H1 (cell line): ENCODE measurements at regions not wholly inside any gene's neighbourhood (a gene's known extent, or its start where the extent isn't known, plus 50 kb on each side); places are given as distances from the start of the nearest gene placed in this dataset.

Experiments used
- CTCF ChIA-PET: fragments of 300-600 bp; sonication (Branson Sonifier 250); formaldehyde crosslinking; loops from one replicate; lab custom pipeline; 2021; ENCODE audit not compliant: partially characterized antibody; lab: Charles Lee
- POLR2A ChIA-PET: fragments of 300-600 bp; sonication (Branson Sonifier 250); formaldehyde crosslinking; loops from one replicate; lab custom pipeline; 2021; ENCODE audit warnings: inconsistent platforms; ENCODE audit not compliant: partially characterized antibody; lab: Charles Lee
- DNase-seq, 2 experiments: peaks; one replicate each; pipeline versions ENCODE4 v3.0.0 to v3.0.0-alpha.2; 2010 to 2022; ENCODE audit warnings: low spot score in 2 of 2, low read depth in 1 of 2, mixed read lengths in 1 of 2
- FAIRE-seq: peaks from 2 replicates; lab custom pipeline; 2011; peaks lifted over from hg19 to GRCh38; lab: Jason Lieb, UNC
- H2AFZ ChIP-seq: 2 replicates; pipeline ENCODE4 v1.8.1; 2012; ENCODE audit warnings: low read length, inconsistent platforms
- H2AK5ac ChIP-seq: 2 replicates; pipeline ENCODE4 v1.6.1; 2013; ENCODE audit warnings: low read depth, low read length
- H2BK120ac ChIP-seq: replicated peaks from 2 replicates; pipeline ENCODE3; 2013; ENCODE audit warnings: low read depth, low read length, inconsistent platforms
- H2BK12ac ChIP-seq: 2 replicates; pipeline ENCODE4 v1.6.1; 2013; ENCODE audit warnings: low read depth, low read length
- H2BK15ac ChIP-seq: 2 replicates; pipeline ENCODE4 v1.6.1; 2013; ENCODE audit warnings: low read length
- H2BK20ac ChIP-seq: 2 replicates; pipeline ENCODE4 v1.6.1; 2013; ENCODE audit warnings: low read length
- H2BK5ac ChIP-seq: 2 replicates; pipeline ENCODE4 v1.6.1; 2013; ENCODE audit warnings: low read depth, low read length
- H3K14ac ChIP-seq: 2 replicates; pipeline ENCODE4 v1.6.1; 2013; ENCODE audit warnings: inconsistent platforms; ENCODE audit not compliant: insufficient read length
- H3K18ac ChIP-seq: 2 replicates; pipeline ENCODE4 v1.6.1; 2013; ENCODE audit warnings: low read length; ENCODE audit errors: extremely low read depth
- H3K23ac ChIP-seq: 2 replicates; pipeline ENCODE4 v1.6.1; 2013; ENCODE audit warnings: inconsistent platforms; ENCODE audit not compliant: insufficient read length
- H3K23me2 ChIP-seq: 2 replicates; pipeline ENCODE4 v1.6.1; 2013; ENCODE audit warnings: low read depth, low read length
- H3K27ac ChIP-seq: 2 replicates; pipeline ENCODE4 v1.6.1; 2011; ENCODE audit warnings: low read depth, low read length, inconsistent platforms
- H3K27me3 ChIP-seq, 4 experiments: replicated peaks in 1 of 4; 1 replicate in 1 of 4; 2 replicates in 3 of 4; pipeline versions ENCODE4 v1.6.1 to v1.8.1; 2011 to 2013; ENCODE audit warnings: low read length in 3 of 4, mild to moderate bottlenecking in 3 of 4, inconsistent platforms in 2 of 4, mixed read lengths in 2 of 4, moderate library complexity in 1 of 4; ENCODE audit not compliant: control insufficient read depth in 3 of 4, insufficient read depth in 3 of 4; ENCODE audit errors: extremely low read depth in 1 of 4
- H3K36me3 ChIP-seq, 4 experiments: 2 replicates each; pipeline versions ENCODE4 v1.6.1 to v1.8.1; 2011 to 2013; ENCODE audit warnings: mild to moderate bottlenecking in 4 of 4, low read length in 3 of 4, moderate library complexity in 2 of 4, control low read depth in 1 of 4, inconsistent platforms in 1 of 4; ENCODE audit not compliant: insufficient read depth in 4 of 4, control insufficient read depth in 2 of 4
- H3K4ac ChIP-seq: replicated peaks from 2 replicates; pipeline ENCODE3; 2013; ENCODE audit warnings: low read length, low read depth, mixed read lengths, inconsistent platforms; ENCODE audit not compliant: insufficient read length
- H3K4me1 ChIP-seq, 4 experiments: replicated peaks in 1 of 4; 1 replicate in 1 of 4; 2 replicates in 3 of 4; pipeline versions ENCODE4 v1.6.1 to v1.8.1; 2011 to 2013; ENCODE audit warnings: low read length in 3 of 4, inconsistent platforms in 2 of 4, mixed read lengths in 1 of 4; ENCODE audit not compliant: insufficient read depth in 4 of 4, control insufficient read depth in 3 of 4
- H3K4me2 ChIP-seq, 2 experiments: 2 replicates each; pipeline versions ENCODE4 v1.6.1 to v1.8.1; 2011 to 2013; ENCODE audit warnings: low read depth in 2 of 2, low read length in 2 of 2, control low read depth in 1 of 2, inconsistent platforms in 1 of 2, mild to moderate bottlenecking in 1 of 2; ENCODE audit not compliant: insufficient read depth in 1 of 2
- H3K4me3 ChIP-seq, 4 experiments: fragments of 200-600, 300-600 bp in 1 of 4; sonication (generic), shearing (Covaris generic), sonication (Bioruptor Twin) in 1 of 4; 2 replicates each; pipeline versions ENCODE4 v1.5.1 to v1.8.1; 2011 to 2016; ENCODE audit warnings: low read length in 4 of 4, low read depth in 3 of 4, control low read depth in 2 of 4, inconsistent platforms in 2 of 4, mild to moderate bottlenecking in 2 of 4, mixed read lengths in 1 of 4, moderate library complexity in 1 of 4; ENCODE audit not compliant: insufficient read depth in 2 of 4; ENCODE audit errors: extremely low read depth in 1 of 4
- H3K56ac ChIP-seq: replicated peaks from 2 replicates; pipeline ENCODE3; 2013; ENCODE audit warnings: low read depth, mild to moderate bottlenecking, mixed read lengths, low read length, inconsistent platforms; ENCODE audit not compliant: insufficient read length
- H3K79me1 ChIP-seq: 2 replicates; pipeline ENCODE4 v1.6.1; 2013; ENCODE audit warnings: low read depth, low read length, control low read depth
- H3K79me2 ChIP-seq, 2 experiments: 2 replicates each; pipeline versions ENCODE4 v1.6.1 to v1.8.1; 2012 to 2013; ENCODE audit warnings: low read length in 2 of 2, mild to moderate bottlenecking in 2 of 2, inconsistent platforms in 1 of 2; ENCODE audit not compliant: insufficient read depth in 2 of 2, control insufficient read depth in 1 of 2
- H3K9ac ChIP-seq, 4 experiments: replicated peaks in 1 of 4; 1 replicate in 1 of 4; 2 replicates in 3 of 4; pipeline versions ENCODE4 v1.6.1 to v1.8.1; 2011 to 2013; ENCODE audit warnings: low read depth in 3 of 4, low read length in 3 of 4, control low read depth in 2 of 4, mild to moderate bottlenecking in 2 of 4, moderate library complexity in 2 of 4, inconsistent platforms in 1 of 4; ENCODE audit errors: extremely low read depth in 1 of 4
- H3K9me3 ChIP-seq, 2 experiments: 2 replicates each; pipeline versions ENCODE4 v1.6.1 to v1.8.1; 2012 to 2013; ENCODE audit warnings: mild to moderate bottlenecking in 2 of 2, moderate library complexity in 2 of 2, control low read depth in 1 of 2, inconsistent platforms in 1 of 2, low read depth in 1 of 2, low read length in 1 of 2, mixed read lengths in 1 of 2; ENCODE audit not compliant: insufficient read depth in 2 of 2
- H4K20me1 ChIP-seq, 2 experiments: replicated peaks in 1 of 2; 2 replicates each; pipeline versions ENCODE3 to v1.8.1; 2011 to 2013; ENCODE audit warnings: inconsistent platforms in 2 of 2, low read length in 2 of 2, mild to moderate bottlenecking in 1 of 2; ENCODE audit not compliant: insufficient read depth in 2 of 2, control insufficient read depth in 1 of 2
- H4K5ac ChIP-seq: 2 replicates; pipeline ENCODE4 v1.6.1; 2013; ENCODE audit warnings: low read length, low read depth, mixed read lengths, inconsistent platforms; ENCODE audit not compliant: insufficient read length
- H4K8ac ChIP-seq: 2 replicates; pipeline ENCODE4 v1.8.0; 2013; ENCODE audit warnings: mild to moderate bottlenecking, moderate library complexity, low read length, inconsistent platforms; ENCODE audit not compliant: insufficient read depth; ENCODE audit errors: extremely low read depth
- H4K91ac ChIP-seq: replicated peaks from 2 replicates; pipeline ENCODE3; 2013; ENCODE audit warnings: low read length, mixed read lengths, inconsistent platforms; ENCODE audit not compliant: insufficient read length
- CBX5 ChIP-seq: fragments of 300-800, 300-1000 bp; sonication (generic); IDR thresholded peaks from 2 replicates; pipeline ENCODE4 v1.7.1; 2016; ENCODE audit warnings: antibody characterized with exemption, low read length, low read depth
- CHD1 ChIP-seq: IDR thresholded peaks from 2 replicates; pipeline ENCODE4 v1.6.1; 2012; ENCODE audit warnings: low read depth, low read length, improper control_type of control experiment
- CREB1 ChIP-seq: IDR thresholded peaks from 2 replicates; pipeline ENCODE4 v1.6.1; 2012; ENCODE audit warnings: inconsistent platforms
- EP300 ChIP-seq, 2 experiments: IDR thresholded peaks; 1 replicate in 1 of 2; 2 replicates in 1 of 2; pipeline ENCODE4 v1.6.1; 2011 to 2012; ENCODE audit warnings: low read depth in 2 of 2, low read length in 2 of 2, mild to moderate bottlenecking in 2 of 2, borderline replicate concordance in 1 of 2, inconsistent platforms in 1 of 2, moderate library complexity in 1 of 2
- EZH2 ChIP-seq: fragments of 200-600 bp; sonication (generic); IDR thresholded peaks from 2 replicates; pipeline ENCODE4 v1.7.1; 2012; ENCODE audit warnings: low read depth, mild to moderate bottlenecking, moderate library complexity, low read length, inconsistent platforms; ENCODE audit not compliant: severe bottlenecking
- MAFK ChIP-seq: IDR thresholded peaks from 2 replicates; pipeline ENCODE4 v1.6.1; 2012; ENCODE audit warnings: low read depth, mild to moderate bottlenecking, improper control_type of control experiment, low read length
- POLR2A ChIP-seq, 2 experiments: IDR thresholded peaks; 1 replicate in 1 of 2; 2 replicates in 1 of 2; pipeline ENCODE4 v1.6.1; 2011; ENCODE audit warnings: low read depth in 2 of 2, low read length in 2 of 2, mild to moderate bottlenecking in 2 of 2; ENCODE audit errors: control extremely low read depth in 1 of 2
- POU5F1 ChIP-seq: IDR thresholded peaks from 2 replicates; pipeline ENCODE4 v1.6.1; 2011; ENCODE audit warnings: low read depth, mild to moderate bottlenecking, low read length, moderate library complexity
- SAP30 ChIP-seq: fragments of 300-600 bp; sonication (generic); IDR thresholded peaks from 2 replicates; pipeline ENCODE4 v1.7.1; 2012; ENCODE audit warnings: low read length, moderate library complexity, mild to moderate bottlenecking, inconsistent platforms; ENCODE audit not compliant: insufficient read depth, insufficient replicate concordance
- SIN3A ChIP-seq, 2 experiments: IDR thresholded peaks in 1 of 2; conservative IDR thresholded peaks in 1 of 2; 2 replicates each; pipeline ENCODE4 v1.6.1; 2011 to 2012; ENCODE audit warnings: low read length in 2 of 2, improper control_type of control experiment in 1 of 2, low read depth in 1 of 2, mild to moderate bottlenecking in 1 of 2
- SP1 ChIP-seq: IDR thresholded peaks from 2 replicates; pipeline ENCODE4 v1.6.1; 2011; ENCODE audit warnings: low read depth, low read length
- SP2 ChIP-seq: IDR thresholded peaks from 2 replicates; pipeline ENCODE4 v1.6.1; 2012; ENCODE audit warnings: mild to moderate bottlenecking, low read length, inconsistent platforms
- SP4 ChIP-seq: IDR thresholded peaks from 2 replicates; pipeline ENCODE4 v1.6.1; 2012; ENCODE audit warnings: low read length, inconsistent platforms
- TAF7 ChIP-seq: optimal IDR thresholded peaks from 2 replicates; pipeline ENCODE3; 2011; ENCODE audit warnings: low read depth, mild to moderate bottlenecking, inconsistent platforms, low read length, moderate library complexity, borderline replicate concordance
- WGBS, 2 experiments: shearing (Covaris generic) in 1 of 2; methylation state at CpG; one replicate each; pipeline versions ENCODE4 v1.1.6 to v1.1.7; 2013 to 2015; ENCODE audit warnings: low lambda C conversion rate in 2 of 2, mixed read lengths in 2 of 2, inconsistent platforms in 1 of 2, low coverage in 1 of 2, missing lambda C conversion rate in 1 of 2; ENCODE audit not compliant: insufficient replicate concordance in 2 of 2, insufficient coverage in 1 of 2, insufficient read length in 1 of 2; ENCODE audit errors: extremely low coverage in 1 of 2, missing lambda C conversion rate in 1 of 2; 5-methylcytosine and 5-hydroxymethylcytosine counted together

- TF ChIP-seq EP300 (IDR thresholded peaks at IDR 0.05; ENCODE audit: borderline replicate concordance in 1 of 2, low read depth in 2 of 2, low read length in 2 of 2) (no peak), SAP30 (no peak), MAFK (no peak), CBX5 (no peak), SIN3A (conservative IDR thresholded peaks at IDR 0.05 in 1 of 2, IDR thresholded peaks at IDR 0.05 in 1 of 2; ENCODE audit: low read depth in 1 of 2, low read length in 2 of 2) (no peak), SP4 (no peak), POU5F1 (no peak), CHD1 (no peak), POLR2A (IDR thresholded peaks at IDR 0.05; ENCODE audit: control extremely low read depth in 1 of 2, low read depth in 2 of 2, low read length in 2 of 2) (no peak), EZH2 (no peak), TAF7 (no peak), SP2 (no peak), SP1 (no peak), CREB1 (no peak)
- ChIA-PET CTCF (interaction anchor here (0.6 to 0.8 kb wide), 2 partner anchors 265 to 330 kb away, joined by 3 to 4 read pairs; no protein-coding TSS in a partner anchor), POLR2A (no interaction called here)
- no peaks in the 10 kb centered on the region for H3K79me2 ChIP-seq
- no peak overlapping the region for H4K8ac ChIP-seq
- no peak overlapping the region; the same call in 1 of the 2 replicates for H2BK12ac ChIP-seq
- H3K14ac ChIP-seq, result no peak overlapping the region
- peaks cover 0 to 2% (median 0%) of the 10 kb centered on the region in 4 experiments; a peak in 1 of 8 replicates for H3K36me3 ChIP-seq
- no peak overlapping the region for H3K4me2 ChIP-seq
- H3K27ac ChIP-seq, result no peak overlapping the region
- DNase-seq (no peak), FAIRE-seq (no peak)
- peaks cover 0 to 13% (median 5%) of the 10 kb centered on the region in 4 experiments; a peak in 2 of 7 replicates for H3K4me1 ChIP-seq
- no peak overlapping the region for H3K9ac ChIP-seq
- no peak overlapping the region for H2AK5ac ChIP-seq
- H4K91ac ChIP-seq, result no peak overlapping the region
- H2AFZ ChIP-seq, result peak overlapping the region; percentile 51; the same call in 1 of the 2 replicates
- H2BK15ac ChIP-seq, result no peak overlapping the region
- H4K20me1 ChIP-seq, result no peaks in the 10 kb centered on the region
- H3K4ac ChIP-seq, result no peak overlapping the region
- peaks cover 0 to 3% of the 10 kb centered on the region in 2 experiments; a peak in 1 of 4 replicates for H3K9me3 ChIP-seq
- no peak overlapping the region for H3K18ac ChIP-seq
- no peak overlapping the region for H2BK20ac ChIP-seq
- H3K23ac ChIP-seq, result no peak overlapping the region
- no peak overlapping the region for H2BK5ac ChIP-seq
- H3K23me2 ChIP-seq, result no peaks in the 10 kb centered on the region
- no peak overlapping the region for H4K5ac ChIP-seq
- H3K4me3 ChIP-seq, result no peak overlapping the region
- no peak overlapping the region for H3K56ac ChIP-seq
- H3K27me3 ChIP-seq, result no peaks in the 10 kb centered on the region
- 96% methylated on average over 4 of the region's 4 CpGs; no CpG with 5 or more reads in 1 of the 2 experiments for WGBS, 2 experiments
- H3K79me1 ChIP-seq, result no peaks in the 10 kb centered on the region
- H2BK120ac ChIP-seq, result no peak overlapping the region
These were observed 287.5 kb downstream of the HLX start for GRCh38 chr1:221166559-221167318.
